ENCODE measurements at regions not wholly inside any gene's neighbourhood (a gene's known extent, or its start where the extent isn't known, plus 50 kb on each side); places are given as distances from the start of the nearest gene placed in this dataset.

GRCh38 chr3:24551626-24552025, 57.0 kb upstream of the THRB start:
- TF ChIP-seq ATF2 (IDR thresholded peaks at IDR 0.05; ENCODE audit: low read length) (no peak), ASH2L (IDR thresholded peaks at IDR 0.05; ENCODE audit: low read length) (no peak), RBBP5 (IDR thresholded peaks at IDR 0.05; ENCODE audit: borderline replicate concordance, low read depth, low read length) (no peak), CHD1 (IDR thresholded peaks at IDR 0.05; ENCODE audit: low read depth, low read length) (no peak), TAF1 (IDR thresholded peaks at IDR 0.05; ENCODE audit: low read depth, low read length) (no peak), JUND (IDR thresholded peaks at IDR 0.05; ENCODE audit: low read length) (no peak), RNF2 (IDR thresholded peaks at IDR 0.05; ENCODE audit: borderline replicate concordance, low read depth, low read length, missing control alignments, poor library complexity, severe bottlenecking) (no peak), TAF7 (optimal IDR thresholded peaks at IDR 0.05; ENCODE audit: borderline replicate concordance, low read depth, low read length) (no peak), CEBPB (IDR thresholded peaks at IDR 0.05; ENCODE audit: low read depth, low read length) (no peak)
- no peaks in the 10 kb centered on the region for H3K79me2 ChIP-seq (ENCODE audit: control insufficient read depth in 1 of 2, insufficient read depth in 2 of 2, low read length in 2 of 2)
- H3K56ac ChIP-seq (replicated peaks; ENCODE audit: insufficient read length, low read depth, low read length): no peak overlapping the region
- DNase-seq (ENCODE audit: low read depth in 1 of 2, low spot score in 2 of 2): no peak
- H2BK20ac ChIP-seq (ENCODE audit: low read length): no peak overlapping the region
- no peak overlapping the region for H4K8ac ChIP-seq (ENCODE audit: extremely low read depth, insufficient read depth, low read length)
- no peak overlapping the region for H3K14ac ChIP-seq (ENCODE audit: insufficient read length)
- no peak overlapping the region for H2BK15ac ChIP-seq (ENCODE audit: low read length)
- no peak overlapping the region for H3K9ac ChIP-seq (replicated peaks in 1 of 4; ENCODE audit: extremely low read depth in 1 of 4, low read depth in 3 of 4, low read length in 3 of 4)
- no peaks in the 10 kb centered on the region for H3K9me3 ChIP-seq (ENCODE audit: insufficient read depth in 2 of 2, low read depth in 1 of 2, low read length in 1 of 2)
- H2BK5ac ChIP-seq (ENCODE audit: low read depth, low read length): no peak overlapping the region
- H4K5ac ChIP-seq (ENCODE audit: insufficient read length, low read depth, low read length): no peak overlapping the region
- H2AFZ ChIP-seq (ENCODE audit: low read length): no peak overlapping the region
- H3K27ac ChIP-seq (ENCODE audit: low read depth, low read length): no peak overlapping the region
- 94% methylated on average over 2 of the region's 2 CpGs; no CpG with 5 or more reads in 1 of the 2 experiments for WGBS, 2 experiments (ENCODE audit: extremely low coverage in 1 of 2, insufficient coverage in 1 of 2, insufficient read length in 1 of 2, insufficient replicate concordance in 2 of 2, low coverage in 1 of 2, low lambda C conversion rate in 2 of 2, missing lambda C conversion rate in 1 of 2)
- H3K4me2 ChIP-seq (ENCODE audit: insufficient read depth in 1 of 2, low read depth in 2 of 2, low read length in 2 of 2): no peak overlapping the region
- H4K20me1 ChIP-seq (replicated peaks in 1 of 2; ENCODE audit: control insufficient read depth in 1 of 2, insufficient read depth in 2 of 2, low read length in 2 of 2): no peaks in the 10 kb centered on the region
- H2AK5ac ChIP-seq (ENCODE audit: low read depth, low read length): no peak overlapping the region
- H4K91ac ChIP-seq (replicated peaks; ENCODE audit: insufficient read length, low read length): no peak overlapping the region
- no peak overlapping the region for H2BK12ac ChIP-seq (ENCODE audit: low read depth, low read length)
- H3K4ac ChIP-seq (replicated peaks; ENCODE audit: insufficient read length, low read depth, low read length): no peak overlapping the region
- CTCF ChIA-PET (ENCODE audit: partially characterized antibody): no interaction called here
- H2BK120ac ChIP-seq (replicated peaks; ENCODE audit: low read depth, low read length): no peak overlapping the region
- POLR2A ChIA-PET (ENCODE audit: partially characterized antibody): no interaction called here
- H3K36me3 ChIP-seq (ENCODE audit: control insufficient read depth in 2 of 4, insufficient read depth in 4 of 4, low read length in 3 of 4): no peaks in the 10 kb centered on the region
- H3K27me3 ChIP-seq (replicated peaks in 1 of 4; ENCODE audit: control insufficient read depth in 3 of 4, extremely low read depth in 1 of 4, insufficient read depth in 3 of 4, low read length in 3 of 4): no peaks in the 10 kb centered on the region
- no peaks in the 10 kb centered on the region for H3K23me2 ChIP-seq (ENCODE audit: low read depth, low read length)
- FAIRE-seq: no peak
- H3K4me1 ChIP-seq (replicated peaks in 1 of 4; ENCODE audit: control insufficient read depth in 3 of 4, insufficient read depth in 4 of 4, low read length in 3 of 4): no peaks in the 10 kb centered on the region
- no peaks in the 10 kb centered on the region for H3K79me1 ChIP-seq (ENCODE audit: low read depth, low read length)
- H3K23ac ChIP-seq (ENCODE audit: insufficient read length): no peak overlapping the region
- H3K4me3 ChIP-seq (ENCODE audit: extremely low read depth in 1 of 4, insufficient read depth in 2 of 4, low read depth in 3 of 4, low read length in 4 of 4): no peak overlapping the region
- no peak overlapping the region for H3K18ac ChIP-seq (ENCODE audit: extremely low read depth, low read length)

Data from H1 (cell line).